ENCODE measurements at regions not wholly inside any gene's neighbourhood (a gene's known extent, or its start where the extent isn't known, plus 50 kb on each side); places are given as distances from the start of the nearest gene placed in this dataset.
"Not testable (repeated sequence)": the region's sequence is repeated elsewhere in the genome, so short reads cannot be mapped to it uniquely, and the experiment has no call there.

- Histone ChIP-seq H3K27me3 (ENCODE audit: control insufficient read depth in 1 of 2, insufficient read depth in 2 of 2, low read length in 2 of 2) (no peaks in the 10 kb centered on the region), H3K9me3 (ENCODE audit: control insufficient read depth in 1 of 2, insufficient read depth in 1 of 2, low read length in 2 of 2) (no peaks in the 10 kb centered on the region), H3K36me3 (ENCODE audit: insufficient read depth, low read length) (no peaks in the 10 kb centered on the region), H3K27ac (ENCODE audit: low read depth in 1 of 2, low read length in 2 of 2) (no peak overlapping the region), H3K4me1 (ENCODE audit: insufficient read depth, low read length) (no peaks in the 10 kb centered on the region), H3K4me3 (ENCODE audit: low read length) (no peak overlapping the region)
- DNase-seq (no peak), ATAC-seq (ENCODE audit: poor library complexity) (no peak)
- no peak for TF ChIP-seq CTCF (IDR thresholded peaks at IDR 0.05)
- Mint-ChIP-seq H3K27me3 (no peaks in the 10 kb centered on the region), H3K36me3 (ENCODE audit: low read depth) (no peaks in the 10 kb centered on the region), H3K4me3 (no peak overlapping the region), H3K4me1 (ENCODE audit: low read depth) (no peaks in the 10 kb centered on the region), H3K27ac (no peak overlapping the region), H3K9me3 (no peaks in the 10 kb centered on the region)
- intact Hi-C loops (cut with DNase I, micrococcal nuclease) = no loop called here
- CTCF ChIA-PET = no interaction called here
- POLR2A ChIA-PET = no interaction called here
These were observed 79.2 kb upstream of the TET2 start for GRCh38 chr4:105067431-105067830.

GRCh38 chr4:105067946-105068345 lies 78.7 kb upstream of the TET2 start:
- no peak overlapping the region for H3K4me3 ChIP-seq (ENCODE audit: low read length)
- no peak overlapping the region for H3K27ac ChIP-seq (ENCODE audit: low read depth in 1 of 2, low read length in 2 of 2)
- TF ChIP-seq CTCF (IDR thresholded peaks at IDR 0.05) = no peak
- intact Hi-C loops (cut with DNase I, micrococcal nuclease) = no loop called here
- POLR2A ChIA-PET = no interaction called here
- Mint-ChIP-seq H3K4me1 (ENCODE audit: low read depth) (no peaks in the 10 kb centered on the region), H3K27me3 (no peaks in the 10 kb centered on the region), H3K27ac (no peak overlapping the region), H3K9me3 (no peaks in the 10 kb centered on the region), H3K4me3 (no peak overlapping the region), H3K36me3 (ENCODE audit: low read depth) (no peaks in the 10 kb centered on the region)
- H3K27me3 ChIP-seq (ENCODE audit: control insufficient read depth in 1 of 2, insufficient read depth in 2 of 2, low read length in 2 of 2) = no peaks in the 10 kb centered on the region
- ATAC-seq (ENCODE audit: poor library complexity) (no peak), DNase-seq (no peak)
- no peaks in the 10 kb centered on the region for H3K9me3 ChIP-seq (ENCODE audit: control insufficient read depth in 1 of 2, insufficient read depth in 1 of 2, low read length in 2 of 2)
- CTCF ChIA-PET = no interaction called here
- H3K36me3 ChIP-seq (ENCODE audit: insufficient read depth, low read length) = no peaks in the 10 kb centered on the region
- no peaks in the 10 kb centered on the region for H3K4me1 ChIP-seq (ENCODE audit: insufficient read depth, low read length)

GRCh38 chr4:105068516-105068915 lies 78.2 kb upstream of the TET2 start:
- CTCF ChIA-PET = no interaction called here
- Histone ChIP-seq H3K4me1 (ENCODE audit: insufficient read depth, low read length) (no peaks in the 10 kb centered on the region), H3K27me3 (ENCODE audit: control insufficient read depth in 1 of 2, insufficient read depth in 2 of 2, low read length in 2 of 2) (no peaks in the 10 kb centered on the region), H3K9me3 (ENCODE audit: control insufficient read depth in 1 of 2, insufficient read depth in 1 of 2, low read length in 2 of 2) (no peaks in the 10 kb centered on the region), H3K4me3 (ENCODE audit: low read length) (no peak overlapping the region), H3K27ac (ENCODE audit: low read depth in 1 of 2, low read length in 2 of 2) (no peak overlapping the region), H3K36me3 (ENCODE audit: insufficient read depth, low read length) (no peaks in the 10 kb centered on the region)
- no peak for ATAC-seq (ENCODE audit: poor library complexity)
- H3K4me1 Mint-ChIP-seq (ENCODE audit: low read depth) = no peaks in the 10 kb centered on the region
- no peak for DNase-seq
- H3K4me3 Mint-ChIP-seq = no peak overlapping the region
- intact Hi-C loops (cut with DNase I, micrococcal nuclease) = no loop called here
- TF ChIP-seq CTCF (IDR thresholded peaks at IDR 0.05) = no peak
- POLR2A ChIA-PET = no interaction called here
- H3K27me3 Mint-ChIP-seq = no peaks in the 10 kb centered on the region
- H3K27ac Mint-ChIP-seq = no peak overlapping the region
- no peaks in the 10 kb centered on the region for H3K36me3 Mint-ChIP-seq (ENCODE audit: low read depth)
- H3K9me3 Mint-ChIP-seq = no peaks in the 10 kb centered on the region

GRCh38 chr4:105072095-105072494 lies 74.6 kb upstream of the TET2 start:
- H3K27me3 ChIP-seq (ENCODE audit: control insufficient read depth in 1 of 2, insufficient read depth in 2 of 2, low read length in 2 of 2); H3K36me3 Mint-ChIP-seq (ENCODE audit: low read depth); H3K27ac Mint-ChIP-seq; H3K4me1 Mint-ChIP-seq (ENCODE audit: low read depth); H3K4me3 Mint-ChIP-seq; H3K4me1 ChIP-seq (ENCODE audit: insufficient read depth, low read length); H3K27me3 Mint-ChIP-seq; CTCF ChIA-PET; H3K36me3 ChIP-seq (ENCODE audit: insufficient read depth, low read length); H3K9me3 Mint-ChIP-seq; POLR2A ChIA-PET; intact Hi-C loops (cut with DNase I, micrococcal nuclease); H3K27ac ChIP-seq (ENCODE audit: low read depth in 1 of 2, low read length in 2 of 2); H3K4me3 ChIP-seq (ENCODE audit: low read length); DNase-seq; H3K9me3 ChIP-seq (ENCODE audit: control insufficient read depth in 1 of 2, insufficient read depth in 1 of 2, low read length in 2 of 2); ATAC-seq (ENCODE audit: poor library complexity): not testable (repeated sequence)

All from CD4-positive, alpha-beta T cell (primary cell).